Stimulated activated CD8-positive, alpha-beta memory T cell treated with anti-CD3 and anti-CD28 coated beads, Interleukin-7, amount 100 ng/mL, for 4 hours (primary cell): ENCODE measurements at regions not wholly inside any gene's neighbourhood (a gene's known extent, or its start where the extent isn't known, plus 50 kb on each side); places are given as distances from the start of the nearest gene placed in this dataset.

Experiments
- DNase-seq, 2 donors: peaks; one replicate each; pipeline ENCODE4 v3.0.0-alpha.2; 2020; ENCODE audit warnings: low read depth in 2 of 2

DNA sequence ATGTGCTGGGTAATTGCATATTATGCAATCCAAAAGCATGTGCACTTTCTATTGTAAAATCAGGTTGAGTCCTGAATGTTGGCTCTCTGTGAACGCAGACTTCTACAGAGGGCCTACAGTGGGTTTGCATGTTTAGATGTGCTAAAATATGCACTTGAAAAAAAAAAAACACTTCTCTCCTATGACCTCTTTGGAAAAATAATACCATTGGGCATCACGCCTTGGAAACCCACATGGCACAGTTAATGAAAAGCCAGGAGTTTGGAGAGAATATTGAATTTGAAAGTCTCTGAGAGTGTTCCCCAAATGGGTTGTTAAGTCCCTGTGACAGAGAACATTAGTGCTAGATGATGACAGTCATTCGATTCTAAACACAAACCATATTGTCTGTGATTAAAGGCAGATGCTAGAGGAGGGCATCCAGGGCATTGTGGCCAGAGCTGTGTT, 710.4 kb upstream of the PIK3C3 start:
- no peak for DNase-seq

DNA sequence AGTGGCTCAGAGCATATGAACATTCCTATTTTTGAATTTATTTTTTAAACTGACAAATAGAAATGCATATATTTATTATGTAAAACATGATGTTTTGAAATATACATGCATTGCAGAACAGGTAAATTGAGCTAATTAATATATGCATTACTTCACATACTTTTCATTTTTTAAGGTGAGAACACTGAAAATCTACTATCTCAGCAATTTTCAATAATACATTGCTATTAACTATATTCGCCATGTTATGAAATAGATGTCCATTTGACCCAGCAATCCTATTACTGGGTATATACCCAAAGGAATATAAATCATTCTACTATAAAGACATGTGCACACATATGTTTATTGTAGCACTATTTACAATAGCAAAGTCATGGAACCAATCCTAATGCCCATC, 717.7 kb upstream of the PIK3C3 start:
- DNase-seq = no peak

DNA sequence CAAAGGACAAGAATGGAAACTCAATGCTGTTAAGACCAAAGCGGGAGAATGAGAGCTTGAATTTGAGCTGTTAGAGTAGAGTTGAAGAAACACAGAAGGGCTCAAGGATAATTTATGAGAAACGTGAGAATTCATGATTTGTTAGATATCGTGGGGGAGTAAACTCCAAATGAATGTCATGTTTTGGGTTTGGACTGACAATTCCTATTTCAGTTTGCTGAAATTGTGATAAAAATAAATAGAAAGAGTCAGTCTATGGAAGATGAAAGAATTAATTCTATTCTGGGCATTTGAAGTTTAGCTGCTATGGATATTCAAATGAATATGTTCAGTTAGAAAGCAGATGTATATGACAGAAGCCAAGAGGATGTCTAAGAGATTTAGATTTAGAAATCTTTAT, 723.4 kb upstream of the PIK3C3 start:
- DNase-seq = no peak

DNA sequence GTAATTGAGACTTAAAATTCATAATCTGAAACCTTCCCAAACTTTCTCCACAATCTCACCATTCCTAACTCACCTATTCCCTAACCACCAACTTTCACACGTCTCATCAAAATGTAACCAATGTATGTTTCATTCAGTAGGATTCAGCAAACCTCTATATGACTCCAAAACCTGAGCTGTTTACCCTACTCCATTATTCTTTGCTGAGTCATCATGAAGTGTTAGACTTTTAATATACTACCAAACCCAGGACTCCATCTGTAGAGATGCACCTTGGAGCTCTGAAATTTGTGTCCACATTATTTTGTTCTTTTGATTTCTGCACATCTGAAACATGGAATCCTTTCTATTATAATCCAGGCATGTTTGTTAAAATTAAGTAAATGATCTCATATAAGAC, 727.0 kb upstream of the PIK3C3 start:
- DNase-seq = no peak

DNA sequence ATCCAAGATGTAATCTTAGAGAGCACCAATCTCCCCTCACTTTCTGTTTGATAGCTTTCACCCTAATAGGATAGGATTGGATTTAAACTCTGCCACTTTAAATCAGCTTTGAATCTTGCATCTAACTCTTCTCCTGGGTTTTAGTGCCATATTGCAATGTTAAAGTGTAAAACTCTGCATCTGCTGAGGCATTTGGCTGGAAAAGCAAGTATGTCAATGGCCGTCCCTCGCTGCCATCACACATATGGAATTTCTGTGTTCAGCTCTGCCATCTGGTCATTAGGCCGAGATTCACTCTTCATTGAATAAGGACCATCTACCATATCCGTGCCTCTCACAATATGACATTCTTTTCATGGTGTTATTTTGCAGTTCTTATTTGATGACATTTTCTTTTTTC, 728.1 kb upstream of the PIK3C3 start:
- no peak for DNase-seq

DNA sequence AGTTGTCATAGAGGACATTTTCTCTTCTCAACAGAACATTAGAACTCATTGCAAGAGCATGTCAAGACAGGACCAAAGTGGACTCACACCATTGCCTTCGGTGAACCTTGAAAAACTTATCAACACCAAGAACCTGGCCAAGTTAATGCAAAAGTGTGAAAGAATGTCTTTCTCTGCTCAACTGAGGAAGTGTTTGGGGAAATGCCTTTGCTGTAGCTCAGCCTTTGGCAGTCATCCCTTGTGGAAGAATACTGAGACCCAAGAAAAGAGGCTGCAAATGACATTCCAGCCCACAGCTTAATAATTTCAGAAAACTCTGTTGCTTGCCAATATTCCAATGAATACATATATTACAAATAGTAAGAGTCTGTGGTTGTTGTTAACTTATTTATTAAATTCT, 728.8 kb upstream of the PIK3C3 start:
- no peak for DNase-seq

DNA sequence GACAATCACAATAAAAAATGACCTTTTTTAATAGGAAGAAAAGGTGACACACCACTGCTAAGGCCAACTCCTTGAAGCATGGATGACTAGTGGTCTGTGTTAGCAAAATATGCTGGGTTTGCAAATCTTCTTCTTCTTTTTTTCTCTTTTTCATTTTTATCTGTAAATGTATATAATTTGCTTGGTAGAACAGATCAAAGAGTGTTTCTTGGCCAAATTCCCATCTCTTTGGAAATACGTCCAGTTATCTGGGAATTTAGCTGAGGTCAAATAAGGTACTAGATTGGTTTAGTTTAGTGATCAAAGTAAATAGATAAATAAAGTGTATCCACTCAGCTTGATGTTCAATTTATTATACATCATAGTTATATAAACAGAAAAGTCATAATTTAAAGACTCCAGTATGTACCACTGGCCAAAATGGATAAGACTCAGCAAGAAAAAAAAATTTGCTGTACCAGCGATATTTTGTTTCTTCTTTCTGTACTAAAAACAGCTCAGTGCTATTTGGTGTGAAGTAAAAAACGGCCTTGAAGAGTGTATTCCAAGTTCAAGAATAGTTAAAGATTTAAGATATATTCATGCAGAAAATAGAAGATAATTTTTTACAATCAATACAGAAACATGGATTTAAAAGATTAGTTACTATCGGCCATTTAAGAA, 738.6 kb upstream of the PIK3C3 start:
- DNase-seq = no peak

DNA sequence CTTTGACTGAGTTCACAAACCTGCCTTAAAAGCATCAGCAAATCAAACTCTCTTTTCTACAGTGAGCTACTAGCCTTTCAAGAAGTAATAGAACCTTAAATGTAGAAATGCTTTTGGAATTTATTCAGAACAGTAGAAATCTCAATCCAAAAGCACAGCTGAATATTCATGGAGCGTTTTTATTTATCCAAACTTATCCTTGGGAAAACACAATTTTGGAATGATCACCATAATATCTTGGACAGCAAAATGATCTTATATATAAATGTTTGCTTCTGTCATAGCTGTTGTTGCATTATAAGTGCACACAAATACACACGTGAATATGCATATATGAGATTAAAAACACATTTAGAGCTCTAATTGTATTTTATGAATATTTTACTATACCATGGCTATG, 747.3 kb upstream of the PIK3C3 start:
- DNase-seq = no peak

DNA sequence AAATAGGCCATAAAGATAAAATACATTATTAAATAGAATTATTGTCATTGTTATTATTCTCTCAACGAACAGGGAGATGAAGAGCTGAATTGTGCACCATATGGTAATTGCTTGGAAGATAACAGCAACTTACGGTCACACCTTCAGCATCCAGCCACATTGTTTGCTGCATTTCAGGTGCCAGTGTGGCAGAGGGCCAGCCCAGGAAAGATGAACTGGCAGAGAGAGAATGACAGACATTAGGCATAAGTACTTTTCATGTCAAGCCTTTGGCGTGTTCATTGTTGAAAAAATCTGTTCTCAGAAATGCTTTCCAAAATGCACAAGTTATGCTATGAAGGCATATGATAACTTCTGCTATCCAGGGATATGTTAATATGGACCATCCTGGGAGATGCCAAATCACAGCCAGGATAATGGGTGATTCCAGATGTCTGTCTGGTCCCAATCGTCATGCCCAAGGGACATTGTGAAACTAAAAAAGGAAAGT, 748.6 kb upstream of the PIK3C3 start:
- no peak for DNase-seq

DNA sequence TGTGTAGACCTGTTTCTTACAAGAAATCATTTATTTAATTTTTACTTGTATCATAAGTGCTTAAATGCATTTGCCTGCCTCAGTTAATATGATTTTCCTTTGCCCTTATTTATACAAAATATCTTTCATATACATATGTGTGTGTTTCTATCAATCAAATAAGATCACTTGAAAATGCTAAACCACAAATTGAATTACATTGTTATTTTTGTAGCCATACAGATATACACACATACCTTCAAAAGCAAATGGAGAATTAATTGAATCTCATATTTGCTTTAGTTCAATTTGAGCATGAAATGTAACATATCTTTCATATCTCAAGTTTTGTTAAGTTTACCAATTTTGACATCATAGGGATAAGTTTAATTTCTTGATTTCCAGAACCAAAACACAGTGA, 755.8 kb upstream of the PIK3C3 start:
- no peak for DNase-seq

DNA sequence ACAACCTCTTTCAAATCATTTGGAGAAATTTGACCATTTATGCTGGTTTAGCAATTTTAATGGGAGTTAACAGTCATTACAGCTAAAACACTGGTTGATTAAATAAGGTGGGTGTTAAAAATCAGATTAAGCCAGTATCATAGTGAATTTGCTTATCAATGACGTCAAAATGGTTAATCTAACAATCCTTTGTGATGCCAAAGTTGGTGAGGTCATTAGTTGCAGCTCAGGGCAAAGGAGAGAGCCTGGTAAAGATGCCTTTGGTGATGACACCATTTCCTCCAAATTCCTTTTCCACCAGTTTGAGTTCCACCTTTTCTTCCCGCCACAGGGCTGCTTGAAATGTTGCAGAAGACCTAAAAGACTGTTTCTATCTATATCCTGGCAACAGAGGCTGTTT, 757.1 kb upstream of the PIK3C3 start:
- DNase-seq = no peak

DNA sequence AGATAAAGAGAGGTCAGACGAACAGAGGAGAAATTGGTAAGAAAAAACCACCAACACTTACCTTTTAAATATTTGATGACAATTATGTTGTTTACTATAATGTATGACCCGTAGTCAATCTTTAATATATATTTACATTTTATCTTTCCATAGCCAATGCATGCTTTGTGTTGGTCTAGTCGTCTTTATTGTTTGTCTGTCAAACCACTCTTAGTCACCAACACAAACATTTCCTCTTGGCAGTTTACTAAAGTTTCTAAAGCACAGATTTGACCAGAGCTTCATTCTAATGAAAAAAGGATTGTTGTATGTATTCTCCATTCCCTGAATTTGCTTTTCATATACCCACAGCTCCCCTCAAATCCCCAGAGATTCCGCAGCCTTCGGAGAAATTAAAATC, 784.7 kb upstream of the PIK3C3 start:
- no peak for DNase-seq

DNA sequence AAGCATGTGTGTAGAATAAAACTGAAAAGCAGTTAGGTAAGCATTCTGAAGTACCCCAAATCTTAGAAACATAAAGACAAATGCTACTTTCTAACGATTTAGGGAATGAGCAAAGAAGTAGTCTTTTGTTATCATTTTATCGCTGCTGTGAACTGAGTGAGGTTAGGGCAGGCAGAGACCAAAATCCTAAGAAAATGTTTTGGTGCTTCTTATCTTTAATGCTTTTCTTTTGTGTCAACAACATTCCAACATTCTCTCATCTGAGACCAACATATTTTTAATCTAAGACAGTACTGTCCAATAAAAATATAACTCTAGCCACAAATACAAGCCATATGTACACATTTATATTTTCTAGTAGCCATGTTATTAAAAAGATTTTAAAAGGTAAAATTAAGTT, 789.4 kb upstream of the PIK3C3 start:
- no peak for DNase-seq

DNA sequence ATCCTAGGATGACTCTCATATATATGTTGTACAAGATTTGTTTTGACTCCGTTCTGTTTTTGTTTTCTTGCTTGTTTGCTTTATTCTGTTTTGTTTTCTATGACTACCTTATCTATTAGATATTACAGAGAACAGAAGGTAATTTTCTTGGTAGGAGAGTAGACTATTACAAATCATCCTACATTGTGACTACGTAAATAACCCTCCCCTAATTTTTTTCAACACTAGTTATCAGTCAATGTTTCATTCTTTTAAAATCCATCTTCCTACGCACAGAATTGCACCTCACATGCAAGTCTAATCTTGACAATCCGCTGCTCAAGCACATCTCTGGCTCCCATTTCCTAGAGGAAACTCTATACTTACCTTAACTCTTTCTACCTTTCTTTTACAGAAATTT, 792.3 kb upstream of the PIK3C3 start:
- no peak for DNase-seq

DNA sequence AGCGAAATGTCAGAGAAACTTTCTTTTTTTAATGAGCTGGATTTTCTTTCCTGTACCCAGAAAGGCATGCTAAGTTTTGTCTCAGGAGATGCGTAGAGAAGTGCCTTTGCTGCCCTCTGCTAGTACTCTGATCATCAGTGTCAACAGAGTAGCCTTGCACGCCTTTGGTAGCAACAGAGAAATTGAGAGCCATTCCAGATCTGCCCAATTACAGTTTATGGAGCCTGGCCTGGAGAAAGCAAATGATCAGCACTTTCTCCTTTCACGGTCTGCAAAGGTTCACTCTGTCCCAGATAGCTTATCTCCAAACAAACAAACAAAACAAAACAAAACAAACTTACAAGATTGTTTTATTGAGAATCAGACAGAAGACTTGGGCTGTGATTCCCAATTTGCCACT, 792.8 kb upstream of the PIK3C3 start:
- no peak for DNase-seq

DNA sequence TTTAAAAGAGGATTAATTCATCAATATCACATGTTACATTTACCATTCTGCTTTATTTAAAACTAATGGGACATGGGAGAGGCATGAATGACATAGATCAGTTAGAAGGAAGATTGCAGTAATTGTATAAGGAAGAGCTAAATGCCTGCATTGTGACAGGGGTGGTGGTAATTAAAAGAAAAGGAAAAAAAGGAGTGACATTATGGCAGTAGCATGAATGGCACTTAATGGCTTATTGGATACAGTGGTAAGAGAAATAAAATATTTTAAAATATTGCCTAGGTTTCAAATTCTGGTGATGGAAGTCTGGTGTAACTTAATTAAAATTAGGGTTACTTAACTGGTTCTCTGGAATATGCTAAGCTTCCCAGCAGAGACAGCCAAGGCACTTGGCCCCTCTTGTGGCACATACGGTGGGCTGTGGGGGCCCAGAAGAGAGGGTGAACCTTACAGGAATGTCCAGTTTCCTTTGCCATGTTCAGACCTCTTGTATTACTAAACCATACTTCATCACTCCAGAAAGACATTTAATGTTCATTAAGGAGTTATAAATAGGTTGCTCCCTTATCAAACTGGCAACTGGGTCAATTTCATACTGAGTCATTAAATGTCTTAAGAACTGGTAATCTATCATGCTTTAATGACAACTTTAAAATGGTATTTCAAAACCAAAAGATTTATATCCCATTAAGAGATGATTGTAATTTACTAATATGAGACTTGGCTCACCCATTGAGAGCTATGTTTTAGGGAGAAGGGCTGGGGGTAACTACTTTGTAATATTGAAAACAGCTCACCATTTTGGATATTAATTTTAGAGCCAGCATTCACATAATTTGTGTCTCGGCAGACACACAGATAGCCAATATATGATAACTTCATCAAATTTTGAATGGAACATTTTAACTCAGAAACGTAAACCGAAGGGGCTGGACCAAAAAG, 798.9 kb upstream of the PIK3C3 start:
- no peak for DNase-seq

DNA sequence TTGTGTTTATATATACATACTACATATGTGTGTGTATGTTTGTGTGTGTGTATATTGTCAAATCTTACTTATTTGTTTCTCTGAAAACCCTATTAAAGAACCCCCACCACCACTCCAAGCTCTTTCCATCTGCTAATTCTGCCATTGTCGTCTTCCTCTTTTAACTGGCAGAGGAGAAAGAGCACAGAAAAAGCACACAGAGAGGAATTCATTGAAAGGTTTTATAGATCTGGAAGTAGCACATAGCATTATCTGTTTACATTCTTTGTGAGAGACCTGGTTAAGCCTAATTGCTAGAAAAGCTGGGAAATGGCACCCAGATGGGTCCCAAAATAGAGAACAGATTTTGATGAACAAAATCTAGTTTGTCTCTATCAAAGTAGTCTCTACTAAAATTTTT, 800.0 kb upstream of the PIK3C3 start:
- no peak for DNase-seq

DNA sequence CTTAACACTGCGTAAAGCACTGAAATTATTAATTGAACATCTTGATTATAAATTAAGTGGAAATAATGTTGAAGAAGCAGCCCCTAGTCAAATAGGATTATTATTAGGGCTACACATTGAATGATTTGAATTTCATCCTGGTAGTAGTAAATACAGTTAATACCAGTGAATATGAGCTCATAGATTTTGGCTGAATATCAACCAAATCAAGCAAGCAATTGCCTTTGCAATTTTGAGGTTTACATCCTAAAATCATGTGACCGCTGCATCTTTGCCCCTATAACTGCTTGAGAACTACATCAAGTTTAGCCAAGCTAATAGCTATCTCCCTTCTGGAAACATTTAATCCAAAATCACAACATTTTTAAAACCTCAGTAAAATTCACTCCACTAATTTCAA, 801.2 kb upstream of the PIK3C3 start:
- DNase-seq = no peak

DNA sequence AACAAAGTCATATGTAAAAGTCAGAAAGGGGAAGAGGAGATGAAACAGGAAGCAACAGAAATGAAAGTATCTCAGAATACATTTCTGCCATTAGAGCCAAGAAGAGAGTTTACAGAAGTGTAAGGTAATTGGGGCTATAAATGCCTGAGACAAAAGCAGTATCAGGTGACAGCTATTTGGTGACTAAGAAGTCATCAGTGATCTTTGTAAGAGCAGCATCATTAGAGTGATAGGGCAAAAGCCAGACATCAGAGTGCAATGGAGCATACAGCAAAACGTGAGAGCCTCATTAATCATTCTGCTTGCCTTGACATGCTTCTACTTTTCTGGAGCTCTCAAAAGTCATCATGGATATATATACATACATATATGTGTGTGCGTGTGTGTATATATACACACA, 804.7 kb upstream of the PIK3C3 start:
- DNase-seq = no peak

DNA sequence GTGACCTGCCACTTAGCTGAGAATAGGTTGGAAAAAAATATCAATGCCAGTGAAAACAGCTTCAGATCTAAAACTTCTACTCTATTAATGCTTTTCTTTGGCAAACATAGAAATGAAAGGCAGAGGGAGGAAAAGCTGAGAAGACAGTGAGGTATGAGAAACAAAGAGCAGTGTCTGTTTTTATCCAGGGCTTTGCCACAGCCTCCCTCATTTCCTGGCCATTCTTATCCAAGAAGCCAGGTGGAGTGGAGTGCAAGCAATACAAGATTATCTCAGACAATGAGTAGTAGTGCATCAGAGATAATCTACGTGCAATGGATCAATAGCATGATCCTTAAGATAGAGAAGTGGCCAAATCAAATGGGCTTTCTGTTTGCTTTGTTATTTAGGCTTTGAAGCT, 808.7 kb upstream of the PIK3C3 start:
- no peak for DNase-seq

DNA sequence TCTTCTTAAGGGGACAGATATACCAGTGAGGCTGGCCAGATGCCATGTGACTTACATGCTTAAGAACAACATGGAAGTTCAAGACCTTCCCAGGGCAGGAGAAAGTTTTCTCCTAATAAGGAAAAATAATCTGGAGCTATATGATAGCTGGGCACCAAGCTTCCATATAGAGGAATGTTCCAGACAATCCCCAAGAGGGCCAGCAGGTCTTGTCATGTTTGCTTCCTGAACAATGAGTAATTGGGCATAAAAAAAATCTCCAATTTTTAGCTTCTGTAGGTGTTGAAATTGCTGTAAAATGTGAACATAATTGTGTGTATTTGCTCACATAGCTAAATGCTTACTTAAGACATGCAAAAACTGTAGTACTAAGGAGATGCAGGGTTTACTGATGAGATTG, 809.5 kb upstream of the PIK3C3 start:
- DNase-seq = no peak

DNA sequence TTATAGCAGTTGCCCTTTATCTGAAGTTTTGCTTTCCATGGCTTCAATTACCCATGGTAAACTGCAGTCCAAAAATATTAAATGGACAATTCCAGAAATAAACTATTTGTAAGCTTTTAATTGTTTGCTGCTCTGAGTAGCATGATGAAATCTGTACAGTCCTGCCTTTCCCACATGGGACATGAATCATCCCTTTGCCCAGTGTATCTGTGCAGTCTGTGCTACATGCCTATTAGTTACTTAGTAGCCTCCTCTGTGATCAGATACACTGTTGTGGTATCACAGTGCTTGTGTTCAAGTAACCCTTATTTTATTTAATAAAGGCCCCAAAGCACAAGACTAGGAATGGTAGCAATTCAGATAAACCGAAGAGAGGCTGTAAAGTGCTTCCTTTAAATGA, 810.6 kb upstream of the PIK3C3 start:
- DNase-seq = no peak

DNA sequence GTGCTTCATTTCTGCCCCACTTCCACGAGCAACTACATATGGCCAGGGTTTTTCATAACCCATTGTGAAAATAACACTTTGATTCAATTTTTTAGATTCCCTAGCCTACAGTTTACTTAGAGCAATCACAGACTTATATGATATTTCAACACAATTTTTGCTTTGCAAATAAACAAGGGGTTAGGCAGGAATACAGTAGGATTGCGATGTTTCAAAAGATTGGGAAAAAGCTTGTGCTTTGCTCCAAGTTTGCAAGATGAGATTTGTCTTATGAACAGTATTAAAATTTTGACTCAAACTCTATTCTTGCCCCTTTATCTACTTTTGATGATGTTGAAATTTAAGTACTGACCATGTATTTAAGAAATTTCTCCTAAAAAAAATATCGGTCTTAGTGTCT, 814.5 kb upstream of the PIK3C3 start:
- DNase-seq = no peak
